IMR-90 (cell line): ENCODE measurements at regions not wholly inside any gene's neighbourhood (a gene's known extent, or its start where the extent isn't known, plus 50 kb on each side); places are given as distances from the start of the nearest gene placed in this dataset.

Experiments used
- ATAC-seq: fragments of 200-7000 bp; cut with Tn5 transposase; 2 replicates; pipeline ENCODE4 v1.9.1; 2020; ENCODE audit warnings: low read depth, mild to moderate bottlenecking, moderate library complexity
- BruUV-seq: library from RNA; stranded (reverse); fragments of 400-500 nt; replicated peaks from 2 replicates; lab custom pipeline; 2021; lab: Mats Ljungman, UMichigan
- CTCF ChIA-PET: fragments of 300-600 bp; formaldehyde crosslinking; extraction: SDS; loops from one replicate; lab custom pipeline; 2021; ENCODE audit warnings: antibody characterized with exemption; lab: Yijun Ruan, JAX
- POLR2A ChIA-PET: fragments of 300-600 bp; sonication (Branson Sonifier 250); formaldehyde crosslinking; loops from one replicate; lab custom pipeline; 2022; ENCODE audit warnings: antibody characterized with exemption; ENCODE audit not compliant: unreplicated experiment; lab: Charles Lee
- DNase-seq: peaks from one replicate; pipeline ENCODE4 v3.0.0; 2013
- H2AFZ ChIP-seq: replicated peaks from 2 replicates; pipeline ENCODE3; 2013; ENCODE audit warnings: low read length, mild to moderate bottlenecking; ENCODE audit not compliant: poor library complexity
- H2AK5ac ChIP-seq: 2 replicates; pipeline ENCODE4 v1.6.1; 2013; ENCODE audit warnings: low read depth, low read length, inconsistent platforms
- H2AK9ac ChIP-seq: replicated peaks from 2 replicates; pipeline ENCODE3; 2013; ENCODE audit warnings: mild to moderate bottlenecking, low read depth, low read length, moderate library complexity; ENCODE audit not compliant: poor library complexity
- H2BK120ac ChIP-seq: 2 replicates; pipeline ENCODE4 v1.6.1; 2013; ENCODE audit warnings: low read depth, low read length, inconsistent platforms
- H2BK15ac ChIP-seq: 3 replicates; pipeline ENCODE4 v1.6.1; 2013; ENCODE audit warnings: low read depth, low read length, inconsistent platforms
- H2BK20ac ChIP-seq: 2 replicates; pipeline ENCODE4 v1.6.1; 2013; ENCODE audit warnings: low read depth, mild to moderate bottlenecking, inconsistent platforms, low read length, moderate library complexity
- H2BK5ac ChIP-seq: 2 replicates; pipeline ENCODE4 v1.6.1; 2013; ENCODE audit warnings: mild to moderate bottlenecking, low read depth, low read length, inconsistent platforms; ENCODE audit not compliant: poor library complexity, severe bottlenecking
- H3K14ac ChIP-seq: replicated peaks from 2 replicates; pipeline ENCODE4 v1.6.1; 2013; ENCODE audit warnings: low read depth, low read length, inconsistent platforms
- H3K18ac ChIP-seq: 2 replicates; pipeline ENCODE4 v1.6.1; 2013; ENCODE audit warnings: low read depth, low read length, control low read depth
- H3K23ac ChIP-seq: 2 replicates; pipeline ENCODE4 v1.6.1; 2013; ENCODE audit warnings: low read depth, low read length, inconsistent platforms
- H3K27ac ChIP-seq: 2 replicates; pipeline ENCODE4 v1.5.1; 2013; ENCODE audit warnings: mild to moderate bottlenecking, control low read depth, low read length; ENCODE audit not compliant: insufficient read depth
- H3K27me3 ChIP-seq: 2 replicates; pipeline ENCODE4 v1.6.1; 2013; ENCODE audit warnings: low read length; ENCODE audit not compliant: control insufficient read depth, insufficient read depth
- H3K36me3 ChIP-seq: 2 replicates; pipeline ENCODE4 v1.6.1; 2013; ENCODE audit warnings: low read length, mixed read lengths; ENCODE audit not compliant: control insufficient read depth, insufficient read depth
- H3K4ac ChIP-seq: 2 replicates; pipeline ENCODE4 v1.6.1; 2013; ENCODE audit warnings: low read depth, low read length, inconsistent platforms
- H3K4me1 ChIP-seq: 2 replicates; pipeline ENCODE4 v1.6.1; 2013; ENCODE audit warnings: low read length, mixed read lengths; ENCODE audit not compliant: control insufficient read depth, insufficient read depth
- H3K4me2 ChIP-seq: 2 replicates; pipeline ENCODE4 v1.6.1; 2013; ENCODE audit warnings: low read depth, mild to moderate bottlenecking, control low read depth, low read length, moderate library complexity
- H3K4me3 ChIP-seq: 2 replicates; pipeline ENCODE4 v1.5.1; 2013; ENCODE audit warnings: low read depth, mild to moderate bottlenecking, control low read depth, low read length, moderate library complexity; ENCODE audit not compliant: insufficient read depth
- H3K56ac ChIP-seq: 2 replicates; pipeline ENCODE4 v1.6.1; 2013; ENCODE audit warnings: low read length, inconsistent platforms; ENCODE audit not compliant: insufficient read depth; ENCODE audit errors: extremely low read depth
- H3K79me1 ChIP-seq, 2 experiments: 2 replicates each; pipeline ENCODE4 v1.6.1; 2013; ENCODE audit warnings: low read length in 2 of 2, inconsistent platforms in 1 of 2, low read depth in 1 of 2
- H3K9ac ChIP-seq: 2 replicates; pipeline ENCODE4 v1.6.1; 2013; ENCODE audit warnings: low read depth, low read length, control low read depth
- H3K9me1 ChIP-seq: 2 replicates; pipeline ENCODE4 v1.6.1; 2013; ENCODE audit warnings: low read length, inconsistent platforms; ENCODE audit not compliant: insufficient read depth
- H3K9me3 ChIP-seq: 2 replicates; pipeline ENCODE4 v1.6.1; 2013; ENCODE audit warnings: low read length; ENCODE audit not compliant: control insufficient read depth, insufficient read depth
- H4K20me1 ChIP-seq: 2 replicates; pipeline ENCODE4 v1.6.1; 2013; ENCODE audit warnings: low read length, inconsistent platforms; ENCODE audit not compliant: insufficient read depth
- H4K5ac ChIP-seq: 2 replicates; pipeline ENCODE4 v1.6.1; 2013; ENCODE audit warnings: mild to moderate bottlenecking, low read depth, low read length, control low read depth
- H4K8ac ChIP-seq, 2 experiments: 2 replicates each; pipeline ENCODE4 v1.6.1; 2013; ENCODE audit warnings: low read depth in 2 of 2, low read length in 2 of 2, control low read depth in 1 of 2, inconsistent platforms in 1 of 2
- H4K91ac ChIP-seq: 2 replicates; pipeline ENCODE4 v1.6.1; 2013; ENCODE audit warnings: low read depth, low read length, inconsistent platforms; ENCODE audit not compliant: insufficient read depth
- BHLHE40 ChIP-seq: fragments of 150-350 bp; IDR thresholded peaks from 2 replicates; pipeline ENCODE4 v1.6.1; 2016; ENCODE audit warnings: mild to moderate bottlenecking, low read depth, low read length
- MAFK ChIP-seq: IDR thresholded peaks from 2 replicates; pipeline ENCODE4 v1.6.1; 2012; ENCODE audit warnings: low read depth, low read length, improper control_type of control experiment
- RCOR1 ChIP-seq: IDR thresholded peaks from 2 replicates; pipeline ENCODE4 v1.6.1; 2012; ENCODE audit warnings: mild to moderate bottlenecking, low read length, improper control_type of control experiment; ENCODE audit not compliant: insufficient replicate concordance
- WGBS, 2 experiments: methylation state at CpG; one replicate each; pipeline versions ENCODE4 v1.1.5 to v1.1.7; 2013; ENCODE audit warnings: missing lambda C conversion rate in 2 of 2; ENCODE audit not compliant: insufficient read length in 1 of 2; ENCODE audit errors: extremely low coverage in 2 of 2; 5-methylcytosine and 5-hydroxymethylcytosine counted together
- dilution Hi-C: fragments of 300-500 bp; cut with HindIII; formaldehyde crosslinking; loops from one replicate; pipeline ENCODE4 v1.14.3; 2018; ENCODE audit warnings: low sequenced_read_pairs; ENCODE audit not compliant: unreplicated experiment
- in situ Hi-C: fragments of 300-500 bp; cut with MboI; formaldehyde crosslinking; loops from 3 replicates; pipeline ENCODE4 v1.14.3; 2019; ENCODE audit warnings: low sequenced_read_pairs, inconsistent platforms, mixed read lengths
- intact Hi-C: fragments of 100-400 bp; cut with micrococcal nuclease; formaldehyde crosslinking; loops from 2 replicates; pipeline ENCODE4 v1.10.0; 2022

DNA sequence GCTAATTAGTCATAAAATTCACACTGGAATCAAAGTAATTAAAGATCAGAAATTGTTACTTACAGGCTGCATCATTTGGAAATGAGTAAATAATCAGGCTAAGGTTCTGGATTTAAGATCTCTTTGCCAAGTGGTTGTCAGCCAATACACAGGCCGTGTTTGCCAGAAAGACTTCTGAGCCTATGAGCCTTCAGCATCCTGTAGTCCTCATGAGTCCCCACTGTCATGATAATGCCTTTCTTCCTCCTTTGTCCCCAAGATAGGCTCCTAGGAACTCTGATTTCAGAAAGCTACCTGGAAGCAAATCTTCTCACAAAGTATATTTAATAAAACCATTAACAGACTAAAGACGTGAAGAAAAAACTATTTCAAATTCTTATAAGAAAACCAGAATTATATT, 810.5 kb downstream of the DNAH5 start:
- BruUV-seq: no TSS peak
- Histone ChIP-seq H3K23ac (no peak overlapping the region), H3K36me3 (no peaks in the 10 kb centered on the region), H3K9me3 (peaks cover 8% of the 10 kb centered on the region; the same call in 1 of the 2 replicates), H2BK20ac (no peak overlapping the region), H3K27ac (no peak overlapping the region), H3K4me2 (no peak overlapping the region), H3K4me1 (no peaks in the 10 kb centered on the region), H3K56ac (no peak overlapping the region), H3K18ac (no peak overlapping the region), H3K4ac (no peak overlapping the region), H4K5ac (no peak overlapping the region), H3K79me1 (no peaks in the 10 kb centered on the region), H4K8ac (no peak overlapping the region), H3K4me3 (no peak overlapping the region), H3K27me3 (no peaks in the 10 kb centered on the region), H2BK15ac (no peak overlapping the region), H4K91ac (no peak overlapping the region), H3K9ac (no peak overlapping the region), H4K20me1 (no peaks in the 10 kb centered on the region), H2AK9ac (no peak overlapping the region), H2AFZ (no peak overlapping the region), H3K9me1 (no peaks in the 10 kb centered on the region), H2BK120ac (no peak overlapping the region), H3K14ac (no peak overlapping the region), H2AK5ac (no peak overlapping the region), H2BK5ac (no peak overlapping the region)
- ChIA-PET POLR2A (no interaction called here), CTCF (no interaction called here)
- in situ Hi-C loops (no loop called here), intact Hi-C loops (no loop called here), dilution Hi-C loops (no loop called here)
- DNase-seq: no peak
- WGBS, 2 experiments: 40% methylated on average over 1 of the region's 2 CpGs; no CpG with 5 or more reads in 1 of the 2 experiments
- ATAC-seq: no peak
- no peak for TF ChIP-seq MAFK
- no peak for TF ChIP-seq RCOR1
- no peak for TF ChIP-seq BHLHE40
